ENCODE measurements at regions not wholly inside any gene's neighbourhood (a gene's known extent, or its start where the extent isn't known, plus 50 kb on each side); places are given as distances from the start of the nearest gene placed in this dataset.

- TF ChIP-seq EP300 (IDR thresholded peaks at IDR 0.05) (no peak), MAX (IDR thresholded peaks at IDR 0.05) (no peak), USF2 (IDR thresholded peaks at IDR 0.05) (no peak), CTCF (IDR thresholded peaks at IDR 0.05) (peak; percentile 44), ELK1 (IDR thresholded peaks at IDR 0.05; ENCODE audit: low read depth, low read length) (no peak), POLR2A (IDR thresholded peaks at IDR 0.05; ENCODE audit: low read length) (no peak), ZSCAN20 (CRISPR knock-in tag; IDR thresholded peaks at IDR 0.05) (no peak), JUNB (IDR thresholded peaks at IDR 0.05) (no peak), ZNF302 (CRISPR knock-in tag; IDR thresholded peaks at IDR 0.05) (no peak)
Observed at GRCh38 chr1:18556364-18556763, 74.3 kb upstream of the PAX7 start.

Measured in A549 (cell line).